Amniotic epithelial cell (primary cell): ENCODE measurements at regions not wholly inside any gene's neighbourhood (a gene's known extent, or its start where the extent isn't known, plus 50 kb on each side); places are given as distances from the start of the nearest gene placed in this dataset.

Experiments
- DNase-seq: peaks from one replicate; pipeline ENCODE4 v3.0.0-alpha.2; 2010; ENCODE audit warnings: low read depth

DNA sequence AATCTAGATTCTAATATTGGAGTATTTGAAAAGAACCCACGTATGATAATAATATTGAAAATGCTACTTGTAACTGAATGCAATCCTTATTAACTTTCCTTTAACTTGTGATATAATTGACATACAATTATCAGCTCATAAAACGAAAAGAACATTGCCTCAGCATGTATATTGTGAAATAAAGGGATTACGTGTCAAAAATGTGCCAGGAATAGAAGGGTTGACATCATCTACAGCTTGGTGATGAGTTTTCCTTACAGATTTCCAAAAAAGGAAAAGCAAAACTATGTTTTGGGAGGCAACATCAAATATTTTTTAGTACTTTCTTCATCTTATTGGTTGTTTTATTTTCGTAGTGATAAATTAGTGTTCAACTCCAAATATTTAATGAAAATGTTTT lies 266.0 kb upstream of the PTGER4 start:
- peak; percentile 80 for DNase-seq

DNA sequence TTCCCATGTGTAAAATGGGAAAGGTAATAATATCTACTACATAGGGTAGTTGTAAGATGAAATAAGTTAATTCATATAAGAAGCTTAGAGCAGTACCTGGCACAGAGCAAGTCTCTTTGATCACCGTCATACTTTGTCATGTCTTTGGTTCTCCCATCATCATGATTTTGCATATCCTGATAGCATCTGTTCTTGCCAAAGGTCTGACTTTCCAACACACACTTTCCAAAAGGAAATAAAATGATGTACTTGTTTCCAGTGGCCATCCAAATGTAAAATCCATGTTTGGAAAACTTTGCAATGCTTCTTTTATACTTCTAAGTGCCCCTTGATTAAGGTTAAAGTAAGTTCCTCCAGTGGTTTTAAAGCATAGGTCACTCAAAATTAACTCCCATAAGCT lies 266.9 kb upstream of the PTGER4 start:
- no peak for DNase-seq

DNA sequence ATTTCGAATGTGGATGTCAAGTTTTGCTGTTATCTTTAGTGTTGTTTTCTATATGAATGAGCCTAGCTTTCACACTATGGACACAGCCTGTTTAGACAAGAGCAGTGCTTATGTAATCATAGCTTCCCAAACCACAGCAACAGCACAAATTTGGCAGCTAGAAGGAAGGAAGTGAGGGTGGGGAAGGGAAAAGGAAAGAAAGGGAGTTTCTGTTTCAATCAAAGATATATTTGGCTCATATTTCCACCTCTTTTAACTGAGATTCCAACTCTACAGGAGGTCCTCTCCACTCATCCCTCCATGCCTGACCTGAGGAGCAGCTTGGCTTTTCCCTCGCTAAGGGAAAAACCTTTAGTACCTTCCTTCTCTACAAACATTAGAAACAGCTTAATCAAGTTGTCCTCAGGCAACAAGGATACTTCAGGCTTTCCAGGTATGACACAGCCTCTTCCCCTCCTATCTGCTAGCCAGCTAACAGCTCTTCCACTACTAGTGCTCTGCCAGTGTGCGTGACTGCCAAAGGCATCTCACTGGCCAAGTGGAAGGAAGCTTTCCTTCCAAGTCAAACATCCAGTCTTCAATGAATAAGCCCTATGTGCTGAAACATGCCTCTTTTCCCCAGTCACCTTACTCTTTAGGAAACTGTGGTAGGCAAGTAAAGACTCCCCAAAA lies 268.6 kb upstream of the PTGER4 start:
- peak; percentile 63 for DNase-seq

DNA sequence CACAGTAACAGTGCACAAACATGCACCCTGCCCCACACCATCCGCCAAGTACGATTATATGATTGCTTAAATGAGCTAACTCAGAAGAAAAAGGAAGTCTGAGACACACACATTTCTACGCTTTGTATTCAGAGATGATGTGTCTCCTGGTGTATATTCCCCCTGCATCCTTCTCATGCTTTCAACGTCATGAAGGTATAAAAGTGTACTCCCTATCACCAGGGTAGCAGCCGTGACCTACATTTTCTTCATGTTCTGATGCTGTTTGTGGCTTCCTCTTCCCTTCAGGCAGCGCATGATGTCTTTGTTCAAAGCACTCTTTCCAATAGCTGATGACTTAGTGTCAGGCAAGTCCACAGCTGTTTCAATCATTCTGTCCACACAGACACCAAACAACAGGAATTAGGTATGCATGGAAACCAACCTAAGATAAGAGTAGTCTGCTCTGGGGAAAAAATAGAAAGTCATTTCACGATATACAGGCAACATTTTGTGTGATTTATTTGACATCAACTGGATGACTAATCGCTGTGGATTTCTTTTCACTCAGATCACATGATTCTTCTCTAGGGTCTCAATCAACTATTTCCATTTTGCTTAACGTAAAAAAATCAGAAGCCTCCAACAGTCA lies 269.4 kb upstream of the PTGER4 start:
- DNase-seq, result peak; percentile 98

DNA sequence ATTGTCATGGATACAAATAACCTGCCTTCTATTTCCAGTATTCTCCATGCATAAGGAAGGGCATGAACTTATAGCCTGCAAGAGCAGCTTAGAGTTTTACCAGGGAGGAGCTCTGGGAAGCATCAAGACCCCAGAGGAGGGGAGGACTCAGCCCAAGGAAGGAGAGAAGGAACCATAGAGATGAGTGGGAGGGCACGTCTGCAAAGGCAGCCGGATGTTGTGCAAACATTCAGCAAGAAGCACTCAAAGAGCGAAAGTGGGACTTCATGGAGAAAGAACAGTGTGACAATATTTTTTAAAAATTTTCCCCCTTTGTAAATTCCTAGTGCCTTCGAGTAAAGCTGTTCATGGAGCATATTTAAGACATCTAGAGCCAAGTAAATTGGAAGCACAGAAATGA lies 270.1 kb upstream of the PTGER4 start:
- peak; percentile 50 for DNase-seq

DNA sequence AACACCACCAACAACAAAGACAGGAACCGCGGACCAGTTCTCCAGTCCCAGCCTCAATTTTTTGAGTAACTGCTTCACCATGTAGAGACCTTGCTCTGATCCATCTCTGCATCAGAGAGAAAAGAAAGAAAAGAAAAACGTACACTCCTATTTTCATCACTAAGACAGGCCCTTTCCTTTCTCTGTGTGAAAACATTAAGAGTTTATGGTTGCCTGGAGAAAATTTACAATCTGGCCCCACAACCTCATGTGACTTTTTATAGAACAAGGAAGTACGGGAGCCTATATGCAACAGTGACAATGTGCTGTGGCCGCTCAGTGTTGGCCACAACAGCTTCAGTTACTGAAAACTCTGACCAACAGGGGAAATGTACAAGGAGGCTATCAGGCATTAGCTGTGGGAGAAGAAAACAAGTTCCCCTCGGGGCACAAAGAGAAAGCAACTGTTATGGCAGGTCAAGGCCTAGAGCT lies 272.9 kb upstream of the PTGER4 start:
- peak; percentile 26 for DNase-seq

DNA sequence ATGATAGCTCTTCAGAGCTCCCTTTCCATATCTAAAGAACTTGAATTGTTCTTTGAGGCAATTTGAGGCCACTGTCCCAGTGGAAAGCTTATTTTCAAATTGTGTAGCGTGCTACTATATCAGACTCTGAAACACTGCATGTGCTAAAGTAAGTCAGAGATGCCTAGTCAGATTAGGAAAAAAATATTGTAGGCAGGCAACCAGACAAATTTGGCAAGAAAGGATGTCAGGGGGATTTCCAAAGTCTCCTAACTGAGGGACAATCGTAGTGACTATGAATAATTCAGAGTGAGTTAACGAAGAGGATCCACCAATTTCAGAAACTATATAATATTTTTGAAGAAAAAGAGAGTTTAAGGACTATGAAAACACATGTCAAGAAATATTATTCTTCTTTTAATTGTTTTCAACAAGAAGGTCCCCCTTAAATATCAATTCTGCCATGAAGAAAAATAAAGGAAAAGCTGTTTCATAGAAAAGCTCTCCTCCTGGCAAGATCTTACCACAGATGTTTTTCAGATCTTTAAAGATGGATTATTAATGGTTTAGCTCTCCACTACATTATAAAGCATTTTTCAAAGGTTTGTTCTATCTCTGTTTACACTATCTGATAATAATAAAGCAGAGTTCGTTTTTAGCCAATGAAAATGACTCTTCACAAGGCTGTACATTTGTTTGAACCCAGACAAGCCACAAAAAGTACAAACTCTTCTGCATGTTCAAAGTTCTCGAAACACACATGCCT lies 273.5 kb upstream of the PTGER4 start:
- peak; percentile 87 for DNase-seq

DNA sequence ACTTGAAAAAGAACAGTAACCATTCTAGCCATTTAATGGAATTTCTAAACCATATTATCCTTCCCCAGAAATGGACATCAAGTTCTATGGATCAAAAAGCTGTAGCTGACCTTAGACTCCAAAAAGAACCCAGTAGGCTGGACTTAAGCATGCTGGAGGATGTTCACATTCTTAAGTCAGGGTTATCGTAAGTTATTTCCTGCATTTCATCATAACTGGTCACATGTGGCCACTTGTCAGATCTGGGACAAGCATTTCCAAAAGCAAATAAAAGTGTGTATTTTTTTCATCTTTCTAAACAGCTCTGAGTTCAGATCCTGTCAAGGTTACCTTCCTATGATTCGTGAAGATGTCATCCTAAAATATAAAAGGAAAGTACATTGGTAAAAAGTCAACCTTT lies 274.5 kb upstream of the PTGER4 start:
- peak; percentile 79 for DNase-seq

DNA sequence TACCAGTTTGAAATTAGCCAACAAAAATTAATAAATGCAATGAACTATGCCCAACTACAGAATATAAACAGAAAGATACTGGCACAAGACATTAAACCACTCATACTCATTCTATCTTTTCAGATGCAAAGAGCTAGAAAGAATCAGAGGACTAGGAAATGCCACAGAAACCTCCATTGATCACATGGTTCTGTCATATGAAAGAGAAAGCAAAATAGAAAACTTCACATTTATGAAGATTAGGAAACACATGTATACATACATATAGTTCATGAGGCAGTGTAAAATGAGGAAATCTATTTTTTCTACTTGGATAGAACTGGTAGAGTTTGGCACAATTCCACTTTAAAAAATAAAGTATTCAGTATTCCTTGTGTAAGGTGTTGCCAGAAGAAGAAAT lies 275.1 kb upstream of the PTGER4 start:
- no peak for DNase-seq

DNA sequence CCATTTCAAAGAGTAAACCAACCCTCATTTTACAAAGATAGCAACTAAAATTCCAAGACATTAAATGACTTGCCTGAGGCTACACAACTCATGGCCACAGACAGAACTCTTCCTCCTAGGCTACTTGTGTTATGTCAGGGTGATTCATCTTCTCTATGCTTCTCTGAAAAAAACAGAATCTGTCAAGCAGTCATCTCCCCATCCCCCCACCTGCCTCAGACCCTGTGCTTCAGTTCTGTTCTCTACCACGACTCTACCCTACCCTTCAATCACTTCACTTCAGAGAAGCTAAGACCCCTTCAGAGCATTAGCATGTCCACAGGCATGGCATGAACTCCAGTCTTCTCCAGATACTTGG lies 277.7 kb upstream of the PTGER4 start:
- DNase-seq, result peak; percentile 41

DNA sequence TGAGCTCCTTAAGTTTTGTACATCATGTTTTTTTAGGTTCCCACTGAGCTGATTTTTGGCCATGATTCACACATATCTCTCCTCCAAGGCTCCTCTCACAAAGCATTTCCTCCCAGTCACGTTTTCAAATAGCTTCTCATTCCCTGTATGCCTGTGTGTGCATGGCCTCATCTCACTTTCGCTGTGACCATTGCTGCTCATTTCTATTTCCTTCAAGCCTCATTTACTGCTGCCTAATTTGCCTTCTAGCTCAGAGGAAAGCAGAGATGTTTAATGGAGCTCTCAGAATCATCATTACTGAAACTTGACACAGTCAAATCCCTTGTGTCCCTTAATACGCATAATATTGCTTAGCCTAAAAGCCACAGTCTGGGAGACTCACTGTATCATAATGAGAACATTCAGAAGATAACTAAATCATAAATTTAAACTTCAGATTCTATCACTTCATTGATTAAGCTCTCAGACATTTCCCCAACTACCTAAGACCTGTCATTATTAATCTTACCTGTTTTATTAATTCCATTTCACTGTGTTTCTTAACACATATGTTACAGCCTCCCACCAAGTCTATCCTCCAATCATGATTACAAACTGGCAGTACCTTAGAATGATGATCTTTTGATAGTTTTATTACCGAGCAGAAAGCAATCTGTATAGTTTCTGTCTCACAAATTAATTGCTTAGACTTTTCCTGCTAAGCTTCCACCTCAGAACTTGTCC lies 278.3 kb upstream of the PTGER4 start:
- DNase-seq, result no peak

DNA sequence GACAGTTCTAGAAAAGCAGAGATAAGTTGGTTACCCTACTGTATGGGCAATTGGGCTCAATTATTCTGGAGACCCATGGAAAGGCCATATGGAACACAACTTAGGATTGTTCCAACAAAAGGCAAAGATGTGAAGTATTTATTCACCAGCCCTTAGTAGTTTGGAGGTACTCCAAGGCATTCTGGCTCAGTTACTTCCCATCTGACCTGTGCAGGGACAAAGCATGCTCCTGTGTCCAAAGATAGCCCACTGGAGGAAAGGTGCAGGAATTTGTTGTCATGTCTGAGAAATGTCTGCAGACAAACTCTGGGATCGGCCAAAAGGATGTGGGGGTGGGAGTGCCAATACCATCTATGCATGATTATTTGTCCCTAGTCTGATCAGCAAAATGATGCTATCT lies 279.5 kb upstream of the PTGER4 start:
- no peak for DNase-seq

DNA sequence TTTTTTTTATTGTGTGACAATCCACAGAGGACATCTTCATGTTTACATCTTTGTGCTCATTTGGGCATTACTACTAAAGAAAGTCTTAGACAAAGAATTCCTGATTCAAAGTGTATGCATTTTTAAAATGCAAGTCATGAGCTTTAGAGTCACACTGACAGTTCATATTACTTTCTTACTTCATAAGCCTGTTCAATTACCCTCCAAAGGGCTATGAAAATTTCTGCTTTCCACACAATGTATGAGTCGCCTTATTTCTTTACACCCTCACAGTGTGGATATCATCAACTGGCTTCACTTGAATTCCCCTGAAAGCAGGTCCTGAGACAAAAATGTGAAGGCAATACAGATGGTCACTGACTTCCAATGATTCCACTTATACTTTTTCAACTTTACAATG lies 280.4 kb upstream of the PTGER4 start:
- no peak for DNase-seq

DNA sequence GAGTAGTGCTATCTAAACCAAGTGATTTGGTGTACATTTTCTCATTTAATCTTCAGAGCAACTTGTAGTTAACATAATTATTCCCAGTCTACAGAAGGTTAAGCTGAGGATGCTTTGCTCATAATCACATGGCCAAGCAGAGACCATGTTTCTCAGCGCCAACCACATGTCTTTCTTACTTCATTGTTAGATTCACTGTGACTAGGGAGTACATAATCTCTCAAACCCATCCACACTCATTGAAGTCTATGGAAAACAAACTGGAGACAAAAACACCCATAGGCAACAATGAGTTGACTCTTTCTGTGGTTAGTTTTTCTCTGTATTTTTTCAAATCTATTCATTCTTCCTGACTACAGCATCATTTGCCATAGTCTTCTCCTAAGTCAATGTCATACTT lies 281.7 kb upstream of the PTGER4 start:
- DNase-seq, result no peak

DNA sequence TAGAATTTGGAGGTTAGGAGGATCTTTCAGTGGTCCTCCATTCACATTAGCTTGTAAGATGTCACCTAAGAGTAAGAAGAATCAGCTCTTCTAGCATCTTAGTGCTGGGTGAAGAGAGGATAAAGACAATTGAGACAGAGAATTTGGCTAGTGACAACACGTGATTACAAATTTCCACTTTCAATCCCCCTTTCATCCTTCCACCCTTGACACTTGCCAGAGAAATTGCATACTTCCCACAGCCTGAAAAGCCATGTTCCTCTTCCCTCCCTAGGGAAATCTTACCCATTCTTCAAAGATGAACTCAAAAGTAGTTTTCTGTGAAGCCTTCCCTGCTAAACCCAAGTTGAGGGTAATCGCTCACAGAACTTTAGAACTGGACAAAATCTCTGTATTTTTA lies 282.6 kb upstream of the PTGER4 start:
- DNase-seq, result no peak

DNA sequence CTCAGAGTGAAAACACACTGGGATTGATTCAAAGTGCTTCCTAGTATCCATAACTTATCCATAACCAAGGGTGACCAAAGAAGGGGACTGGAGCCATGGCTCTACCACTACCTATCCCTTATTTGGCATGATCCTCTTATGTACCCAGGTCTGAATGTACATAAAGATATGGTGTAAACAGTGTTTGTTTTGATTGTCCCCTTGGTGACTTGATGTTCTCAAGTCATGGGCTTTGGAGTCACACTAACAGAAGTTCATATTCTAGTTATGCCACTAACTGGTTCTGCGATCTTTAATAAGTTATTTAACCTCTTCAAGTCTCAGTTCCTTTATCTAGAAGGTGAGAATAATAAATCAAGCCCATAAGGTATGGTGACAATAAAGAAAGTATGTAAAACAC lies 283.4 kb upstream of the PTGER4 start:
- DNase-seq, result no peak

DNA sequence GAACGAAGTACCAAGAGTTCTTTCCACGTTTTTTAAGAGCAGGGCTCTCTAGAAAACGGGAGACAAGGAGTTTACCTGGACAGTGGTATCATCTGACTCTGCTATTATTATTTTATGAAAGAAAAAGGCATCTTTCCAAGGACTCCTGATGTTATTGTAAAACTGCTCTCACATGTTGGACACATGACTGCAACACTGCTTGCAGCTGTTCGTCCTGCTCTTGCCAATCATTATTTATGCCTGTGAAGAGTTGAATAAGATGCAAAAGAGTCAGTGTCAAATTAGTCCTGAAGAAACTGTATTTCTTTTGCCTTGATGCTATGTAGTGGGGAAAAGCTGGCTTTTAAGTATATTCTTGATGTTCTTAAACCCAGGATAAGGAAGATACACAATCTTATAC lies 284.5 kb upstream of the PTGER4 start:
- DNase-seq, result no peak

DNA sequence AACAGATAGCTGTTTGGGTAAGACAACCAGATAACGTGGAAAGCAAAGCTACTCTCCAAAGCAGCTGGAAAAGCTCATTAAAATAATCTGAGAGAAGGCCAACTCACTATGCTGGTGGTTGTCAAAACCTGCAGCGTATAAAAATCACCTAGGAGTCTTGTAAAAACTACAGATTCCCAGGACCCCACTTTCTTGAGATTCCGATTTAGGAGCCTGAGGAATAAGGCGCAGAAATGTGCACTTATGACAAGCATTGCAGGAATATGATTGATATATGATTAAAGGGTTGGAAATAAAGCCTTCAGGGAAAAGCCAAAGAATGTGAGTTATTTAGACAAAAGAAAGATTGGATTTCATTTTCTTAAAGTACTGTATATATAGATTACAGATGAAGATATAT lies 285.0 kb upstream of the PTGER4 start:
- no peak for DNase-seq

DNA sequence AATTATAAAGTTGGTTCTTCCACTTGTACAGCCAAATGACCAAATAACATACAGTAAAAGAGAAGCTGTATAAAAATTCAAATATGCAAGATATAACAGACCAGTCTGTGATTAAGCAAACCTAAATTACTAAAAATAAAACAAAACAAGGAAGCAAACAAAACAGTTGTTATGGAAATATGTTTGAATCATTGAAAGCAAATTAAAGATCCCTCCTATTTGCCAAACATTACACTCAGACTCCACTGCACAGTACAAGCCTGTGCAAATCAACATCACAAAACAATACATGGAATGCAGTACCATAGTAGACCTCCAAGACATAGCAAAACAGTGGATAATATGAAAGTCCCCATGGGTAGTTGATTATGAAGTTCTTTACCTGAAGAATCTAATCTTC lies 288.1 kb upstream of the PTGER4 start:
- no peak for DNase-seq

DNA sequence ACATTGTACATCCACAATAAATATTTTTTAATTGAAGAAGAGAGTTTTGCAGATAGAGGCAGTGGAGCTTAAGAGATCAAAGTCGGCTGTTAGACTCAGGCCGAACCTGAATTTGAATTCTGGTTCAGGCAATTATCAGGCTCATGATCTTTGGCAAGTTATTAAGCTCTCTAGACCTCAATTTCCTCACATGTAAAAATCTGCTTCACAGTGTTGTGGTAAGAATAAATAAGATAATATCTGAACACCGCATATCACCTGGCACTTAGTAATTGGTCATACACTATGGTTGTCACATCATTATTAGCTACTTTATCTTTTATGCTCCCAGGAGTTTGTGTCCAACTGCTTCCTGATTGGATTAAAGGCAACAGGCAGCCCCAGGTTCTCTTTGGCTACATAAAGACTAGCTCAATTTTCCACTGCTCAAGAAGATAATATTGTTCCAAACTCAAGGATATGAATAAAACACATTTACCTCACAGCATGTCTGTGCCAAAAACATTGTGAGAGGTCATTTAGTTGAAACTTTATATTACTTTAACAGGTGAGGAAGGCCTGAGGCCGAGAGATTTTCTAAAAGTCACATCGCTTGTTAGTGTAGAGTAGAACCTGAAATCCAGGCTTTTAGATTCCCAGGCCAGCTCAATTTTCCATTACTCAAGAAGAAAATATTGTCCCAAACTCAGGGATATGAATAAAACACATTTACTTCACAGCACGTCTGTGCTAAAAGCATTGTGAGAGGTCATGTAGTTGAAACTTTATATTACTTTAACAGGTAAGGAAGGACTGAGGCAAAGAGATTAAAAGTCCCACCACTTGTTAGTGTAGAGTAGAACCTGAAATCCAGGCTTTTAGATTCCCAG lies 289.2 kb upstream of the PTGER4 start:
- no peak for DNase-seq

DNA sequence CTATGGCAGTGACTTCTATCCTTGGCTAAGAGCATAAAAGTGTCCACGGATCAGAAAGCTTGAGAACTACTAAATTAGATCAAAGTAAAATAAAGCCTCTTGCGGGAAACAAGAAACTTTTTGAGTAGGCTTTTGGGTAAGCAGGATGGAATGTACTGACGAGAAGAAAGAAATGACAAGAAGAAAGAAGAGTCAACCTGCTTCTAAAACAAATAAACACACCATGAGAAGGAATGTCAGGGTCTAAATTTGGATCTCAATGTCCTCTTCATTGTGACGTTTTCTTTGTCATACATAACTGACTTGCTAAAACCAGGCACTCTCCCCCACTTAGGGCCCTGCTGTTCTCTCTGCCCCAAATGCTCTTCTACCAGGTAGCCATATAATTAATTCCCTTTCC lies 290.1 kb upstream of the PTGER4 start:
- DNase-seq, result no peak

DNA sequence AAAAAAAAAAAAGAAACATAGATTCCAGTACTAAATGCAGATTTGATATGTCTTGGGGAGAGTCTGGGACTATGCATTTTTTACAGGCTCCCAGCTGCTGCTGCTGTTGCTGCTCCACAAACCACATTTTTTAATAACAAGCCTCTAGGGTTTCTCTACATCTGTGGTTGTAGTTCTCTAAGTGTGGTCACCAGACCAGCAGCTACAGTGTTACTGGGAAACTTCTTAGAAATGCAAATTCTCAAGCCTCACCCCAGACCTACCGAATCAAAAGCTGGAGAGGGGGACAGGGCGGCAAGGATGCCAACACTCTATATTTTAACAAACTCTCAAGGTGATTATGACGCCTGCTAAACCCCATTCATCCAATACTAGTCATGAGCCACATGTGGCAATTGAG lies 293.4 kb upstream of the PTGER4 start:
- DNase-seq, result no peak
